ENCODE measurements at regions not wholly inside any gene's neighbourhood (a gene's known extent, or its start where the extent isn't known, plus 50 kb on each side); places are given as distances from the start of the nearest gene placed in this dataset.

- Histone ChIP-seq H3K4me1 (no peaks in the 10 kb centered on the region), H3K27ac (no peak overlapping the region), H3K4me3 (no peak overlapping the region), H3K9me3 (no peaks in the 10 kb centered on the region), H3K27me3 (no peaks in the 10 kb centered on the region), H3K36me3 (no peaks in the 10 kb centered on the region)
- DNase-seq = no peak
- TF ChIP-seq CTCF (IDR thresholded peaks at IDR 0.05) (no peak), POLR2A (IDR thresholded peaks at IDR 0.05) (no peak)
Observed at GRCh38 chr12:126668538-126668937, 1598.4 kb upstream of the TMEM132C start.

- no peak for TF ChIP-seq CTCF (IDR thresholded peaks at IDR 0.05)
- TF ChIP-seq POLR2A (IDR thresholded peaks at IDR 0.05) = no peak
- Histone ChIP-seq H3K4me3 (no peak overlapping the region), H3K36me3 (no peaks in the 10 kb centered on the region), H3K27me3 (no peaks in the 10 kb centered on the region), H3K27ac (no peak overlapping the region), H3K4me1 (no peaks in the 10 kb centered on the region), H3K9me3 (no peaks in the 10 kb centered on the region)
- no peak for DNase-seq
Observed at GRCh38 chr12:126668961-126669360, 1598.0 kb upstream of the TMEM132C start.

- Histone ChIP-seq H3K4me3 (no peak overlapping the region), H3K27ac (no peak overlapping the region), H3K4me1 (no peaks in the 10 kb centered on the region), H3K27me3 (no peaks in the 10 kb centered on the region), H3K36me3 (no peaks in the 10 kb centered on the region), H3K9me3 (no peaks in the 10 kb centered on the region)
- DNase-seq = no peak
- TF ChIP-seq POLR2A (IDR thresholded peaks at IDR 0.05) (no peak), CTCF (IDR thresholded peaks at IDR 0.05) (no peak)
Observed at GRCh38 chr12:126676434-126676833, 1590.5 kb upstream of the TMEM132C start.

GRCh38 chr12:126681676-126682075 is 1585.3 kb upstream of the TMEM132C start:
- H3K9me3 ChIP-seq = no peaks in the 10 kb centered on the region
- TF ChIP-seq POLR2A (IDR thresholded peaks at IDR 0.05) (no peak), CTCF (IDR thresholded peaks at IDR 0.05) (no peak)
- no peak overlapping the region for H3K27ac ChIP-seq
- no peaks in the 10 kb centered on the region for H3K27me3 ChIP-seq
- H3K4me3 ChIP-seq = no peak overlapping the region
- H3K36me3 ChIP-seq = no peaks in the 10 kb centered on the region
- no peak for DNase-seq
- no peaks in the 10 kb centered on the region for H3K4me1 ChIP-seq

GRCh38 chr12:126684703-126685102 is 1582.3 kb upstream of the TMEM132C start:
- no peaks in the 10 kb centered on the region for H3K27me3 ChIP-seq
- peaks cover 0 to 6% (median 0%) of the 10 kb centered on the region in 4 donors for H3K9me3 ChIP-seq
- H3K36me3 ChIP-seq = no peaks in the 10 kb centered on the region
- no peak for DNase-seq
- TF ChIP-seq CTCF (IDR thresholded peaks at IDR 0.05) (no peak), POLR2A (IDR thresholded peaks at IDR 0.05) (no peak)
- H3K4me3 ChIP-seq = no peak overlapping the region
- H3K4me1 ChIP-seq = no peaks in the 10 kb centered on the region
- H3K27ac ChIP-seq = no peak overlapping the region

- no peak overlapping the region for H3K27ac ChIP-seq
- no peaks in the 10 kb centered on the region for H3K4me1 ChIP-seq
- TF ChIP-seq POLR2A (IDR thresholded peaks at IDR 0.05) (no peak), CTCF (IDR thresholded peaks at IDR 0.05) (no peak)
- peaks cover 0 to 6% (median 0%) of the 10 kb centered on the region in 4 donors for H3K9me3 ChIP-seq
- DNase-seq = no peak
- no peaks in the 10 kb centered on the region for H3K36me3 ChIP-seq
- no peaks in the 10 kb centered on the region for H3K27me3 ChIP-seq
- no peak overlapping the region for H3K4me3 ChIP-seq
Observed at GRCh38 chr12:126685636-126686035, 1581.3 kb upstream of the TMEM132C start.
